ENCODE measurements at regions not wholly inside any gene's neighbourhood (a gene's known extent, or its start where the extent isn't known, plus 50 kb on each side); places are given as distances from the start of the nearest gene placed in this dataset.

DNA sequence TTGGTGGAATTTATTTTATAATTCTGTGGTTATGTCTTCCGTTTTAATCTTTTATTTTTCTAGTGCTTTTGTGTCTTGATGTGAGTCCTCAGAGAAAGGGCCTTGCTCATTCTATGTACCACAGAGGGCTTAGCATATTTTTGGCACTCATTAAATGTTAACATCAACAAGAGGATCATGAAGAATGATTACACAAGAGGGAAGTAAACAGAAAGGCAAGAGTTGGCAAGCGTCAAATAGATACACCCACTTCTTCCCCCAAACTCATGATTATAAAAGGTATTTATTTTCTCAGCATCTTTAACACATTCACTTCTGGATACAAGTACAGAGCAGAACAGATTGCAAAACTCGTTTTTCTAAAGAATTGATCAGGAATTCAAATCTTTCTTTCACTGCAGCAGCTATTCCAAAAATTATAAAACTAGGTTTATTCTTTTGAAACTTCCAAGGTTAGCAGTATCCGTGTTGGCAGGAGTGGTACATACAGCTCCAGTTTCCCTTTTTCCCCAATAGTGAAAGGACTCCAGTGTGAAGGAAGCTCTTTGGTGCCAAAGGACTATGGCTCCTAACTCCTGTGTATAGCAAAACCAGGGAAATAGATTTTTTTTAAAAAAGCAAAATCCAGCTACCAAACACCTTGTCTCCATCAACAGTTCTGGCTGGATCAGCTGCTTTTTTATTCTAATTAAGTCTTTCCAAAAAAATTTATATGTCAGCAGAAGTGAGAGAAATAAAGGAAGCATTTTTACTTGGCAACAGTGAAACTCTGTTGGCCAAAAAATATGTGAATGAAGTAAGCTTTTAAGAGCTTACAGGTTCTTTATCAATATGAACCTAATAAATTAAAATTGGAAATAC lies 221.9 kb downstream of the ADGRG6 start:
- TF ChIP-seq, protein P1, sequence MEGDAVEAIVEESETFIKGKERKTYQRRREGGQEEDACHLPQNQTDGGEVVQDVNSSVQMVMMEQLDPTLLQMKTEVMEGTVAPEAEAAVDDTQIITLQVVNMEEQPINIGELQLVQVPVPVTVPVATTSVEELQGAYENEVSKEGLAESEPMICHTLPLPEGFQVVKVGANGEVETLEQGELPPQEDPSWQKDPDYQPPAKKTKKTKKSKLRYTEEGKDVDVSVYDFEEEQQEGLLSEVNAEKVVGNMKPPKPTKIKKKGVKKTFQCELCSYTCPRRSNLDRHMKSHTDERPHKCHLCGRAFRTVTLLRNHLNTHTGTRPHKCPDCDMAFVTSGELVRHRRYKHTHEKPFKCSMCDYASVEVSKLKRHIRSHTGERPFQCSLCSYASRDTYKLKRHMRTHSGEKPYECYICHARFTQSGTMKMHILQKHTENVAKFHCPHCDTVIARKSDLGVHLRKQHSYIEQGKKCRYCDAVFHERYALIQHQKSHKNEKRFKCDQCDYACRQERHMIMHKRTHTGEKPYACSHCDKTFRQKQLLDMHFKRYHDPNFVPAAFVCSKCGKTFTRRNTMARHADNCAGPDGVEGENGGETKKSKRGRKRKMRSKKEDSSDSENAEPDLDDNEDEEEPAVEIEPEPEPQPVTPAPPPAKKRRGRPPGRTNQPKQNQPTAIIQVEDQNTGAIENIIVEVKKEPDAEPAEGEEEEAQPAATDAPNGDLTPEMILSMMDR (IDR thresholded peaks at IDR 0.05), result no peak
- DNase-seq (ENCODE audit: low spot score), result no peak
- no peak overlapping the region for H3K4me3 ChIP-seq
- no peak overlapping the region for H3K27ac ChIP-seq

DNA sequence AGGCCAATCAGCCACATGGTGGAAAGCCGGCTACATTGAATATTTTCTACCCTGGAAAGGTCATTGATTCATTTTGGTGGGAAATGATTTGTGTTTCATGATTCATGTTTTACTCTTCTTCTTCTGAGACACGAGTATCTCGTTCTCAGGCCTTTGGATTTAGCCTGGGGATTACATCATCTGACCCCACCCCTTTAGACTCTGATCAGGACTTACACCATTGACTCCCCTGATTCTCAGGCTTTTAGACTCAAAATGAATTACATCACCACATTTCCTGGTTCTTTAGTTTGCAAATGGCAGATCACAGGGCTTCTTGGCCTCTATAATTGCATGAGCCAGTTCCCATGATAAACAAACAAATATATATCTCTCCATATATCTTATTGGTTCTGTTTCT lies 228.8 kb downstream of the ADGRG6 start:
- Histone ChIP-seq H3K4me3 (no peak overlapping the region), H3K27ac (no peak overlapping the region)
- no peak for DNase-seq (ENCODE audit: low spot score)
- TF ChIP-seq, protein P1 (IDR thresholded peaks at IDR 0.05), result no peak

DNA sequence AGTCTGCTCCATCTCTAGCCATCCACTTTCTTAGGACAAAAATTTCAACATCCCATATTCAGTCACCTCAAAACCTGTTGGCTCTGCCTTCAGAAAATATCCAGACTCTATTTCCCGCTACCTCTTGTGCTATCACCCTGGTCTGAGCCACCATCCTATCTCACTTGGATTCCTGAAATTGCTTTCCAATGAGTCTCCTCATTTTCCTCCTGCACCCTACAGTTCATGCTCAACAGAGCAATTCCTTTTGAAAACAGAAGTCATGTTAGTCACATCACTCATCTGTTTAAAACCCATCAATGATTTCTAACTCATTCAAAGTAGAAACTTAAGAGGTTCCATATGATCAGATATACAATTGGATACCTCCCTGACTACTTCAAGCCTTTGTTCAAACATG lies 229.9 kb downstream of the ADGRG6 start:
- Histone ChIP-seq H3K4me3 (no peak overlapping the region), H3K27ac (no peak overlapping the region)
- TF ChIP-seq, protein P1 (IDR thresholded peaks at IDR 0.05), result no peak
- DNase-seq (ENCODE audit: low spot score), result no peak

DNA sequence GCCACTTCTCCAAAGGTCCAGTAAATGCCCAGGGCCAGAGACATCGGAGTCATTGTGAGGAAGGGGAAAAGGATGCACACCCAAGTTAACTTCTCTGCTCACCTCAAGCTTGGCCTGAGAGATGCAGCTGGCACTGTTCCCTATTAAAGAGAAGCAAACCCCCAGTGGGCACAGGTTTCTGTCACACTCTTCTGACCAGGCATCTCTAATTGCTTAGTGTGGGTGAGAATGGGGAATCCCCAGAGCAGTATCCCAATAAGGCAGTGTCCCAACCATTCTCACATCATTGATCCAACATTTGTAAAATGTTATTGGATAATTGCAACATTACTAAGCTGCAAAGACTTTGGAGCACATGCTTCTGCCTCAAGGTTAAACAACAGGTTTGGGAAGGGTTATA lies 232.3 kb downstream of the ADGRG6 start:
- no peak for DNase-seq (ENCODE audit: low spot score)
- Histone ChIP-seq H3K4me3 (no peak overlapping the region), H3K27ac (no peak overlapping the region)
- TF ChIP-seq, protein P1 (IDR thresholded peaks at IDR 0.05), result no peak

DNA sequence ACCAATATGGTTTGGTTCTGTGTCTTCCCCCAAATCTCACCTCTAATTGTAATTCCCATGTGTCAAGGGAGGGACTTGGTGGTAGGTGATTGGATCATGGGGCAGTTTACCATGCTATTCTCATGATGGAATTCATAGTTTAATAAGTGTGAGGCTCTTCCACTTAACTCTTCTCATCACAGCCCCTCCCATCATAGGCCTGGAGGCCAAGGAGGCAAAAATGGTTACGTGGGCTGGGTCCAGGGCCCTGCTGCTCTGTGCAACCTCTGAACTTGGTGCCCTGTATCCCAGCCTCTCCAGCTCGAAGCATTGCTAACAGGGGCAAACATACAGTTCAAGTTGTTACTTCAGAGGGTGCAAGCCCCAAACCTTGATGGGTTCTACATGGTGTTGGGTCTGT lies 232.7 kb downstream of the ADGRG6 start:
- TF ChIP-seq, protein P1 (IDR thresholded peaks at IDR 0.05), result no peak
- H3K4me3 ChIP-seq, result no peak overlapping the region
- no peak for DNase-seq (ENCODE audit: low spot score)
- no peak overlapping the region for H3K27ac ChIP-seq

DNA sequence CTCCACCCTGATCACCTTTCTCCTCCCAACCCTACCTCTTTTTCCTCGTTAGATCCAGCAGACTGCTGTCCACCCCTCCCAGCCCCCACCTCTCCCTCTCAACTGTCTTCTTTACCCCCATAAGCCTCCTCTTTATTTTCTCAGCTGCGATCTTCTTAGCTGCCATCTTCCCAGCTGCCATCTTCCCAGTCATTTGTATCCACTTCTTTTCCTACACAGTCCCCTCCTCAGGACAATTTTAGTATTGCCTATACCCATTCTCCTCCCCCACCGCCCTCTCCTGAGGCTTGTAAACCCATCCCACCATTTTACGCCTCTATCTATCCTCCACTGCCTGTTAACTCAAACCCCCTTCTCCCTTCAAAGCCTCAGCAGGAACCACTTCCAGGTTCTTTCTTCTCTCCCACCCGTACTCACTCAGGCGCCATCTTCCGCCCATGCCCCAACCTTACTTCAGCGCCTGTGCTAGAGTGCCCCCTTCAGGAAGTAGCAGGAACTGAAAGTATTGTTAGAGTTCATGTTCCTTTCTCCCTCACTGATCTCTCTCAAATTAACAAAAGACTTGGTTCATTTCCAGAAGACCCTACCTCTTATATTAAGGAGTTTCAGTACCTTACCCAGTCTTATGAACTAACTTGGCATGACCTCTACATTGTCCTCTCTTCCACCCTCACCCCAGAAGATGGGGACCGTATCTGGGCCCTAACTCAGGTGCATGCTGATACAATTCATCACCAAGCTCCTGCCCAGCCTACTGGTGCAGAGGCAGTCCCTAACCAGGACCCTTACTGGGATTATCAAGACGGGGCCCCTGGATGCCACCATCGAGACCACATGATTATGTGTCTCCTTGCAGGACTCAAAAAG lies 236.0 kb downstream of the ADGRG6 start:
- Histone ChIP-seq H3K4me3 (no peak overlapping the region), H3K27ac (no peak overlapping the region)
- DNase-seq (ENCODE audit: low spot score), result no peak
- TF ChIP-seq, protein P1 (IDR thresholded peaks at IDR 0.05), result peak; percentile 25
